PFSK-1 (cell line): ENCODE measurements at regions not wholly inside any gene's neighbourhood (a gene's known extent, or its start where the extent isn't known, plus 50 kb on each side); places are given as distances from the start of the nearest gene placed in this dataset.

ENCODE experiments used
- FOXP2 ChIP-seq: optimal IDR thresholded peaks from 2 replicates; pipeline ENCODE3; 2011; ENCODE audit warnings: borderline replicate concordance, control low read depth, inconsistent platforms; ENCODE audit not compliant: insufficient read depth; ENCODE audit errors: extremely low read length, extremely low read depth
- POLR2AphosphoS5 ChIP-seq: IDR thresholded peaks from 2 replicates; pipeline ENCODE4 v1.6.1; 2012; ENCODE audit warnings: low read depth, mild to moderate bottlenecking, control low read depth, low read length, moderate library complexity
- SIN3A ChIP-seq: IDR thresholded peaks from 2 replicates; pipeline ENCODE4 v1.6.1; 2012; ENCODE audit warnings: mild to moderate bottlenecking, low read length, moderate library complexity, borderline replicate concordance; ENCODE audit not compliant: insufficient read depth
- TAF1 ChIP-seq: IDR thresholded peaks from 2 replicates; pipeline ENCODE4 v1.6.1; 2012; ENCODE audit warnings: low read length, control low read depth, borderline replicate concordance; ENCODE audit not compliant: insufficient read depth
- TF ChIP-seq, protein P1 (sequence below), 2 experiments: IDR thresholded peaks; 2 replicates each; pipeline versions ENCODE4 v1.6.1 to v1.8.0; 2011 to 2012; ENCODE audit warnings: low read depth in 2 of 2, low read length in 2 of 2, control low read depth in 1 of 2, inconsistent platforms in 1 of 2, mild to moderate bottlenecking in 1 of 2, moderate library complexity in 1 of 2; ENCODE audit not compliant: insufficient read depth in 1 of 2

DNA sequence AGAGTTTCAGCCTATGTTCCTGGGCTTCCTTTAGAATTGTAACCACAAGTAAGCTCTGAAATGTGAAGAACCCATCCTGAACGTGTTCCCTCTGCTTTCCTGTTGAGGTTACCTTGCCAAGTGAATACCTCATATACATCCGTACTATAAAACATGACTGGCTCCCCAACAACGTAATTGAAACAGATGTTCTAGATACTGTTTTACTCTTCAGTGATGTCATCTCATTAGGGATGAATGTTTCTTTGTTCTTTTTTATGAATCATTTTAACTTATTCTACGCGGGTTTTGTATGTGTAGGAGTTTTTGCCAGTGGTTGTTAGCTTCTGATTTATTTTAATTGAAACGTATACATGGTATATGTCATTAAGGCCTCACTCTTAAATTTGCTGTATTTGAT lies 166.8 kb downstream of the SAMD5 start:
- TF ChIP-seq, protein P1, sequence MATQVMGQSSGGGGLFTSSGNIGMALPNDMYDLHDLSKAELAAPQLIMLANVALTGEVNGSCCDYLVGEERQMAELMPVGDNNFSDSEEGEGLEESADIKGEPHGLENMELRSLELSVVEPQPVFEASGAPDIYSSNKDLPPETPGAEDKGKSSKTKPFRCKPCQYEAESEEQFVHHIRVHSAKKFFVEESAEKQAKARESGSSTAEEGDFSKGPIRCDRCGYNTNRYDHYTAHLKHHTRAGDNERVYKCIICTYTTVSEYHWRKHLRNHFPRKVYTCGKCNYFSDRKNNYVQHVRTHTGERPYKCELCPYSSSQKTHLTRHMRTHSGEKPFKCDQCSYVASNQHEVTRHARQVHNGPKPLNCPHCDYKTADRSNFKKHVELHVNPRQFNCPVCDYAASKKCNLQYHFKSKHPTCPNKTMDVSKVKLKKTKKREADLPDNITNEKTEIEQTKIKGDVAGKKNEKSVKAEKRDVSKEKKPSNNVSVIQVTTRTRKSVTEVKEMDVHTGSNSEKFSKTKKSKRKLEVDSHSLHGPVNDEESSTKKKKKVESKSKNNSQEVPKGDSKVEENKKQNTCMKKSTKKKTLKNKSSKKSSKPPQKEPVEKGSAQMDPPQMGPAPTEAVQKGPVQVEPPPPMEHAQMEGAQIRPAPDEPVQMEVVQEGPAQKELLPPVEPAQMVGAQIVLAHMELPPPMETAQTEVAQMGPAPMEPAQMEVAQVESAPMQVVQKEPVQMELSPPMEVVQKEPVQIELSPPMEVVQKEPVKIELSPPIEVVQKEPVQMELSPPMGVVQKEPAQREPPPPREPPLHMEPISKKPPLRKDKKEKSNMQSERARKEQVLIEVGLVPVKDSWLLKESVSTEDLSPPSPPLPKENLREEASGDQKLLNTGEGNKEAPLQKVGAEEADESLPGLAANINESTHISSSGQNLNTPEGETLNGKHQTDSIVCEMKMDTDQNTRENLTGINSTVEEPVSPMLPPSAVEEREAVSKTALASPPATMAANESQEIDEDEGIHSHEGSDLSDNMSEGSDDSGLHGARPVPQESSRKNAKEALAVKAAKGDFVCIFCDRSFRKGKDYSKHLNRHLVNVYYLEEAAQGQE (IDR thresholded peaks at IDR 0.05; ENCODE audit: insufficient read depth in 1 of 2, low read depth in 2 of 2, low read length in 2 of 2): no peak
- TF ChIP-seq TAF1 (no peak), POLR2AphosphoS5 (no peak), SIN3A (no peak), FOXP2 (no peak)

- TF ChIP-seq POLR2AphosphoS5: no peak
Measured at GRCh38 chr6:147676495-147677199, 168.2 kb downstream of the SAMD5 start.

- no peak for TF ChIP-seq SIN3A
- TF ChIP-seq, protein P1 (IDR thresholded peaks at IDR 0.05; ENCODE audit: insufficient read depth in 1 of 2, low read depth in 2 of 2, low read length in 2 of 2): no peak
- no peak for TF ChIP-seq FOXP2
- no peak for TF ChIP-seq POLR2AphosphoS5
- TF ChIP-seq TAF1: no peak
Measured at GRCh38 chr6:147677647-147678046, 169.2 kb downstream of the SAMD5 start.

- no peak for TF ChIP-seq SIN3A
Measured at GRCh38 chr6:147678253-147678652, 169.8 kb downstream of the SAMD5 start.

- no peak for TF ChIP-seq FOXP2
- no peak for TF ChIP-seq POLR2AphosphoS5
- TF ChIP-seq, protein P1 (IDR thresholded peaks at IDR 0.05; ENCODE audit: insufficient read depth in 1 of 2, low read depth in 2 of 2, low read length in 2 of 2): no peak
- TF ChIP-seq TAF1: no peak
- TF ChIP-seq SIN3A: no peak
Measured at GRCh38 chr6:147684906-147685305, 176.4 kb downstream of the SAMD5 start.

- TF ChIP-seq TAF1 (no peak), SIN3A (no peak), POLR2AphosphoS5 (no peak), FOXP2 (no peak)
- TF ChIP-seq, protein P1 (IDR thresholded peaks at IDR 0.05; ENCODE audit: insufficient read depth in 1 of 2, low read depth in 2 of 2, low read length in 2 of 2): no peak
Measured at GRCh38 chr6:147689398-147689797, 180.9 kb downstream of the SAMD5 start.
